K562 (cell line): ENCODE measurements at regions not wholly inside any gene's neighbourhood (a gene's known extent, or its start where the extent isn't known, plus 50 kb on each side); places are given as distances from the start of the nearest gene placed in this dataset.

ENCODE experiments used
- CHCHD3 ChIP-seq: fragments of 250-450 bp; sonication (Bioruptor Pico); IDR thresholded peaks from 2 replicates; pipeline ENCODE4 v2.1.2; 2022; ENCODE audit warnings: mild to moderate bottlenecking
- FOXA3 ChIP-seq, 2 experiments: fragments of 450-650 bp in 1 of 2; sonication (generic) in 1 of 2; formaldehyde crosslinking; IDR thresholded peaks in 1 of 2; conservative IDR thresholded peaks in 1 of 2; 2 replicates each; pipeline versions ENCODE4 v1.4.0 to v1.8.0; 2020 to 2022; ENCODE audit warnings: mild to moderate bottlenecking in 2 of 2, missing genetic modification reagents in 1 of 2
- HDAC1 ChIP-seq, 2 experiments: fragments of 450-650 bp; IDR thresholded peaks; 2 replicates each; pipeline ENCODE4 v1.6.1; 2016 to 2017; ENCODE audit warnings: inconsistent platforms in 1 of 2, mild to moderate bottlenecking in 1 of 2, moderate library complexity in 1 of 2
- IRF2 ChIP-seq: sonication (generic); formaldehyde crosslinking; IDR thresholded peaks from 2 replicates; pipeline ENCODE4 v1.8.1; 2022; ENCODE audit warnings: mild to moderate bottlenecking, missing genetic modification reagents
- KLF6 ChIP-seq: fragments of 250-450 bp; sonication (Bioruptor Pico); IDR thresholded peaks from 2 replicates; pipeline ENCODE4 v1.4.0; 2020; ENCODE audit warnings: mild to moderate bottlenecking, moderate library complexity, borderline replicate concordance
- POLR2H ChIP-seq: IDR thresholded peaks from 2 replicates; pipeline ENCODE4 v1.6.1; 2016; ENCODE audit warnings: missing genetic modification characterization, low read depth, mild to moderate bottlenecking, control low read depth, missing compliant biosample characterization, moderate library complexity
- RBM25 ChIP-seq: fragments of 200-400 bp; formaldehyde crosslinking; IDR thresholded peaks from 2 replicates; pipeline ENCODE4 v1.6.1; 2018; ENCODE audit warnings: low read length, low read depth, moderate library complexity; ENCODE audit not compliant: severe bottlenecking
- WHSC1 ChIP-seq: IDR thresholded peaks from one replicate; pipeline ENCODE4 v1.6.1; 2012; ENCODE audit warnings: low read length, control low read depth, inconsistent platforms
- ZBTB1 ChIP-seq: sonication (generic); formaldehyde crosslinking; IDR thresholded peaks from 2 replicates; pipeline ENCODE4 v1.8.1; 2023; ENCODE audit warnings: missing genetic modification reagents, low read depth, mild to moderate bottlenecking, borderline replicate concordance
- ZEB2 ChIP-seq: fragments of 450-650 bp; IDR thresholded peaks from 2 replicates; pipeline ENCODE4 v1.6.1; 2016
- ZFP36 ChIP-seq: fragments of 150-350 bp; IDR thresholded peaks from 2 replicates; pipeline ENCODE4 v1.6.1; 2018; ENCODE audit warnings: low read length, low read depth; ENCODE audit not compliant: partially characterized antibody
- ZNF347 ChIP-seq: fragments of 450-650 bp; formaldehyde crosslinking; IDR thresholded peaks from 2 replicates; pipeline ENCODE4 v1.4.0; 2020; ENCODE audit warnings: low read depth, mild to moderate bottlenecking, moderate library complexity
- ZNF644 ChIP-seq: fragments of 200-800 bp; sonication (Bioruptor generic); IDR thresholded peaks from 2 replicates; pipeline ENCODE4 v1.6.1; 2016; ENCODE audit warnings: low read depth, missing genetic modification characterization, missing compliant biosample characterization
- TF ChIP-seq, protein P1 (sequence below): sonication (generic); formaldehyde crosslinking; IDR thresholded peaks from 2 replicates; pipeline ENCODE4 v1.8.0; 2022; ENCODE audit warnings: mild to moderate bottlenecking, missing genetic modification reagents, borderline replicate concordance
- TF ChIP-seq, protein P2 (sequence below), 2 experiments: fragments of 450-650 bp in 1 of 2; sonication (generic) in 1 of 2; formaldehyde crosslinking in 1 of 2; IDR thresholded peaks in 1 of 2; conservative IDR thresholded peaks in 1 of 2; 2 replicates each; pipeline versions ENCODE4 v1.6.1 to v1.8.1; 2016 to 2023; ENCODE audit warnings: mild to moderate bottlenecking in 2 of 2, moderate library complexity in 2 of 2, inconsistent platforms in 1 of 2, missing genetic modification reagents in 1 of 2
- TF ChIP-seq, protein P3 (sequence below): fragments of 450-650 bp; formaldehyde crosslinking; IDR thresholded peaks from 2 replicates; pipeline ENCODE4 v1.4.0; 2020; ENCODE audit warnings: mild to moderate bottlenecking, mixed read lengths

DNA sequence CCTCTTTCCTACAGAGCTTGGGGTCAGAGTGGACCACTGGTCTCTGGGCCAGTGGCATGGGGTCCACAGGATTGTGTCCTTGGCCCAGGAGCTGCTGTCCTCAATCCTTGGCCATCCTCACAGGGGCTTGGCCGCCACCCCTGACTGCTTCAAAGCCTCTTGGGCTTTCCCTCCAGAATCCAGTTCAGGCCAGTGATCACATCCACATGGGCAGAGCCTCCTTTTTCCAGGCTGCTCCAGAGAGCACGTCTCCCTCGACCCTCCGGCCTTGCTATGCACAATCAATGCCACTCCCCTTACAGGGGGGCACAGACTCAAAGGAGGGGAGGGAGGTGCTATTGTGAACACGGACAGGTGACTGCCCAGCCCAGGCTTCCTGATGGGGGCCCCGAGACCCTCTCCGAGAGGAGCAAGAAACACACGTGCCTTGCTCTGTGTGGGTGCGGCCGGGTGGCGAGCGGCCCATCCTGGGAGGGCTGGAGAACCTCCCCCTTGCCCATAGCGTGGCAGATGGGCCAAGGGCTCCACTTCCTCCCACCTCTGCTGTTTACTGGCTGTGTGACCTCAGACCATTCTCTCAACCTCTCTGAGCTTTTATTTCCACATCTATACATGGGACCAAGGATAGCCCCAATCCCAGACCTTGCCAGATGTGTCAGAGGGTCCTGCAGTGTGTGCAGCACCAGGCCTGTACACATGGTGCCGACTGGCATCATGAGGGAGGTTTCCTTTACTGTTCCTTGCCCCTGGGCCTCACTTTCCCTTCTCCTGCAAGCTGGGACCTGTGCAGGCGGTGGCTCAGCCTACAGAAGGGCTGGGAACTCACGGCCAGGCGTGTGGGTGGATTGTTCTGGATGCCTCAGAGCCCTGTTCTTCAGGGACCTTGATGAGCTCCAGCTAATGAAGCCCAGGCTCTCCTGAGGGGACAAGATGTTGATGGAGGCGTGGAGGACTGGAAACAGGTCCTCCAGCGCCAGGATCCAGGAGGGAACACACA, 229.0 kb upstream of the GSE1 start (continued):
- 0 out of 4 replicates have a peak, but pooled peaks of 1 of the 2 experiments have one; percentile 12 for TF ChIP-seq FOXA3 (CRISPR knock-in tag; conservative IDR thresholded peaks at IDR 0.05 in 1 of 2, IDR thresholded peaks at IDR 0.05 in 1 of 2)
- no peak for TF ChIP-seq ZNF347 (CRISPR knock-in tag)
- no peak for TF ChIP-seq POLR2H (tag)
- TF ChIP-seq CHCHD3 (CRISPR knock-in tag): 0 out of 2 replicates have a peak, but pooled peaks have one; percentile 37
- TF ChIP-seq ZEB2: no peak
- peak; percentile 79 for TF ChIP-seq ZFP36
- TF ChIP-seq KLF6: no peak
- peak; percentile 63 for TF ChIP-seq RBM25
- no peak for TF ChIP-seq HDAC1 (IDR thresholded peaks at IDR 0.05)
- TF ChIP-seq, protein P1, sequence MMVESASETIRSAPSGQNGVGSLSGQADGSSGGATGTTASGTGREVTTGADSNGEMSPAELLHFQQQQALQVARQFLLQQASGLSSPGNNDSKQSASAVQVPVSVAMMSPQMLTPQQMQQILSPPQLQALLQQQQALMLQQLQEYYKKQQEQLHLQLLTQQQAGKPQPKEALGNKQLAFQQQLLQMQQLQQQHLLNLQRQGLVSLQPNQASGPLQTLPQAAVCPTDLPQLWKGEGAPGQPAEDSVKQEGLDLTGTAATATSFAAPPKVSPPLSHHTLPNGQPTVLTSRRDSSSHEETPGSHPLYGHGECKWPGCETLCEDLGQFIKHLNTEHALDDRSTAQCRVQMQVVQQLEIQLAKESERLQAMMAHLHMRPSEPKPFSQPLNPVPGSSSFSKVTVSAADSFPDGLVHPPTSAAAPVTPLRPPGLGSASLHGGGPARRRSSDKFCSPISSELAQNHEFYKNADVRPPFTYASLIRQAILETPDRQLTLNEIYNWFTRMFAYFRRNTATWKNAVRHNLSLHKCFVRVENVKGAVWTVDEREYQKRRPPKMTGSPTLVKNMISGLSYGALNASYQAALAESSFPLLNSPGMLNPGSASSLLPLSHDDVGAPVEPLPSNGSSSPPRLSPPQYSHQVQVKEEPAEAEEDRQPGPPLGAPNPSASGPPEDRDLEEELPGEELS: no peak
- TF ChIP-seq, protein P2, sequence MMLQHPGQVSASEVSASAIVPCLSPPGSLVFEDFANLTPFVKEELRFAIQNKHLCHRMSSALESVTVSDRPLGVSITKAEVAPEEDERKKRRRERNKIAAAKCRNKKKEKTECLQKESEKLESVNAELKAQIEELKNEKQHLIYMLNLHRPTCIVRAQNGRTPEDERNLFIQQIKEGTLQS (IDR thresholded peaks at IDR 0.05): no peak
- TF ChIP-seq, protein P2 (CRISPR knock-in tag; conservative IDR thresholded peaks at IDR 0.05): no peak
- TF ChIP-seq, protein P3, sequence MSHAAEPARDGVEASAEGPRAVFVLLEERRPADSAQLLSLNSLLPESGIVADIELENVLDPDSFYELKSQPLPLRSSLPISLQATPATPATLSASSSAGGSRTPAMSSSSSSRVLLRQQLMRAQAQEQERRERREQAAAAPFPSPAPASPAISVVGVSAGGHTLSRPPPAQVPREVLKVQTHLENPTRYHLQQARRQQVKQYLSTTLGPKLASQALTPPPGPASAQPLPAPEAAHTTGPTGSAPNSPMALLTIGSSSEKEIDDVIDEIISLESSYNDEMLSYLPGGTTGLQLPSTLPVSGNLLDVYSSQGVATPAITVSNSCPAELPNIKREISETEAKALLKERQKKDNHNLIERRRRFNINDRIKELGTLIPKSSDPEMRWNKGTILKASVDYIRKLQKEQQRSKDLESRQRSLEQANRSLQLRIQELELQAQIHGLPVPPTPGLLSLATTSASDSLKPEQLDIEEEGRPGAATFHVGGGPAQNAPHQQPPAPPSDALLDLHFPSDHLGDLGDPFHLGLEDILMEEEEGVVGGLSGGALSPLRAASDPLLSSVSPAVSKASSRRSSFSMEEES: no peak
- TF ChIP-seq ZBTB1 (CRISPR knock-in tag): no peak
- TF ChIP-seq WHSC1: peak; percentile 27
- TF ChIP-seq ZNF644 (tag): no peak
- TF ChIP-seq IRF2 (CRISPR knock-in tag): 0 out of 2 replicates have a peak, but pooled peaks have one; percentile 15
